ENCODE measurements at regions not wholly inside any gene's neighbourhood (a gene's known extent, or its start where the extent isn't known, plus 50 kb on each side); places are given as distances from the start of the nearest gene placed in this dataset.
A peak's percentile ranks its signal among the peaks of the same experiment; 100 is the strongest.
"Not testable (repeated sequence)": the region's sequence is repeated elsewhere in the genome, so short reads cannot be mapped to it uniquely, and the experiment has no call there.

GRCh38 chr7:131670406-131670805 lies 114.0 kb upstream of the PODXL start:
- DNase-seq (ENCODE audit: low spot score): no peak

- DNase-seq (ENCODE audit: low spot score): no peak
These were observed 111.3 kb upstream of the PODXL start for GRCh38 chr7:131667699-131668098.

GRCh38 chr7:131665021-131665420 lies 108.6 kb upstream of the PODXL start:
- DNase-seq (ENCODE audit: low spot score): no peak

GRCh38 chr7:131664570-131664969 lies 108.1 kb upstream of the PODXL start:
- DNase-seq (ENCODE audit: low spot score): no peak

- not testable (repeated sequence) for DNase-seq (ENCODE audit: low spot score)
These were observed 106.0 kb upstream of the PODXL start for GRCh38 chr7:131662301-131662873.

- DNase-seq (ENCODE audit: low spot score): no peak
These were observed 101.5 kb upstream of the PODXL start for GRCh38 chr7:131657881-131658280.

- DNase-seq (ENCODE audit: low spot score): no peak
These were observed 100.7 kb upstream of the PODXL start for GRCh38 chr7:131656980-131657723.

GRCh38 chr7:131655866-131656265 lies 99.4 kb upstream of the PODXL start:
- DNase-seq (ENCODE audit: low spot score): no peak

- no peak for DNase-seq (ENCODE audit: low spot score)
These were observed 99.0 kb upstream of the PODXL start for GRCh38 chr7:131655447-131655846.

GRCh38 chr7:131654668-131655326 lies 98.4 kb upstream of the PODXL start:
- DNase-seq (ENCODE audit: low spot score): peak; percentile 94

GRCh38 chr7:131654249-131654558 lies 97.8 kb upstream of the PODXL start:
- DNase-seq (ENCODE audit: low spot score): no peak

GRCh38 chr7:131653418-131654248 lies 97.2 kb upstream of the PODXL start:
- DNase-seq (ENCODE audit: low spot score): peak; percentile 71

- DNase-seq (ENCODE audit: low spot score): peak; percentile 42
These were observed 96.5 kb upstream of the PODXL start for GRCh38 chr7:131652934-131653333.

- DNase-seq (ENCODE audit: low spot score): no peak
These were observed 95.8 kb upstream of the PODXL start for GRCh38 chr7:131652194-131652593.

GRCh38 chr7:131649879-131650278 lies 93.5 kb upstream of the PODXL start:
- DNase-seq (ENCODE audit: low spot score): no peak

- DNase-seq (ENCODE audit: low spot score): no peak
These were observed 92.6 kb upstream of the PODXL start for GRCh38 chr7:131649003-131649541.

GRCh38 chr7:131648491-131648890 lies 92.1 kb upstream of the PODXL start:
- DNase-seq (ENCODE audit: low spot score): no peak

- no peak for DNase-seq (ENCODE audit: low spot score)
These were observed 89.8 kb upstream of the PODXL start for GRCh38 chr7:131646203-131646602.

- no peak for DNase-seq (ENCODE audit: low spot score)
These were observed 86.0 kb upstream of the PODXL start for GRCh38 chr7:131642429-131642828.

- DNase-seq (ENCODE audit: low spot score): no peak
These were observed 84.3 kb upstream of the PODXL start for GRCh38 chr7:131640686-131641085.

GRCh38 chr7:131638641-131639430 lies 82.4 kb upstream of the PODXL start:
- DNase-seq (ENCODE audit: low spot score): no peak

- DNase-seq (ENCODE audit: low spot score): no peak
These were observed 81.4 kb upstream of the PODXL start for GRCh38 chr7:131637859-131638258.
